Suprapubic skin (tissue), 4 donors: ENCODE measurements at regions not wholly inside any gene's neighbourhood (a gene's known extent, or its start where the extent isn't known, plus 50 kb on each side); places are given as distances from the start of the nearest gene placed in this dataset.

ENCODE experiments used
- EP300 ChIP-seq: sonication (generic); formaldehyde crosslinking; IDR thresholded peaks from one replicate; pipeline ENCODE4 v1.6.1; 2017; ENCODE audit warnings: antibody characterized with exemption
- POLR2A ChIP-seq, 2 donors: fragments of 450-650 bp; IDR thresholded peaks; one replicate each; pipeline ENCODE4 v1.6.1; 2017; ENCODE audit warnings: antibody characterized with exemption in 2 of 2, mild to moderate bottlenecking in 2 of 2, moderate library complexity in 2 of 2
- POLR2AphosphoS5 ChIP-seq, 3 donors: sonication (generic); formaldehyde crosslinking; IDR thresholded peaks; one replicate each; pipeline ENCODE4 v1.6.1; 2017; ENCODE audit warnings: antibody characterized with exemption in 3 of 3
- TF ChIP-seq, protein P1 (sequence below), 2 donors: fragments of 200-600 bp in 1 of 2; fragments of 450-650 bp in 1 of 2; sonication (generic) in 1 of 2; IDR thresholded peaks; one replicate each; pipeline ENCODE4 v1.5.1; 2016 to 2019; ENCODE audit warnings: antibody characterized with exemption in 2 of 2, mild to moderate bottlenecking in 1 of 2, moderate library complexity in 1 of 2

DNA sequence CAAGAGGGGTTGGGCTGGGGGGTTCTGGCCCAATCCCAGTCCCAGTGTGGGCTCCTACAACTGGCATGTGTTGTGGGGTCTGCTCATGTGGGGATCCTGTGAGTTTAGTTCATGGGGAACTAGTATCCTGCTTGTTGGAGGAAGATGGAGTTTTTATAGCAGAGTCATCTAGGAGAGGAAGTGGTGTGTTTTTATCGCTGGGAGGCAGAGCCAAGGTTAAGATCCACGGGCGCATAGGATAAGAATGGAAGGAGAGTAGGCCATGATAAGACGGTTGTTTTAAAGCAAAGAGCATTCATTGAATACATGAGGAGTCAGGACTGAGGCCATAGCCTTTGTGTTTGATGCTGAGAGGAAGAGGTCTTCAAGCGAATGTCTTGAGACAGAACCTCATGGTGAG lies 211.6 kb upstream of the COBL start:
- TF ChIP-seq POLR2AphosphoS5 (IDR thresholded peaks at IDR 0.05), result no peak
- TF ChIP-seq EP300, result no peak
- TF ChIP-seq, protein P1, sequence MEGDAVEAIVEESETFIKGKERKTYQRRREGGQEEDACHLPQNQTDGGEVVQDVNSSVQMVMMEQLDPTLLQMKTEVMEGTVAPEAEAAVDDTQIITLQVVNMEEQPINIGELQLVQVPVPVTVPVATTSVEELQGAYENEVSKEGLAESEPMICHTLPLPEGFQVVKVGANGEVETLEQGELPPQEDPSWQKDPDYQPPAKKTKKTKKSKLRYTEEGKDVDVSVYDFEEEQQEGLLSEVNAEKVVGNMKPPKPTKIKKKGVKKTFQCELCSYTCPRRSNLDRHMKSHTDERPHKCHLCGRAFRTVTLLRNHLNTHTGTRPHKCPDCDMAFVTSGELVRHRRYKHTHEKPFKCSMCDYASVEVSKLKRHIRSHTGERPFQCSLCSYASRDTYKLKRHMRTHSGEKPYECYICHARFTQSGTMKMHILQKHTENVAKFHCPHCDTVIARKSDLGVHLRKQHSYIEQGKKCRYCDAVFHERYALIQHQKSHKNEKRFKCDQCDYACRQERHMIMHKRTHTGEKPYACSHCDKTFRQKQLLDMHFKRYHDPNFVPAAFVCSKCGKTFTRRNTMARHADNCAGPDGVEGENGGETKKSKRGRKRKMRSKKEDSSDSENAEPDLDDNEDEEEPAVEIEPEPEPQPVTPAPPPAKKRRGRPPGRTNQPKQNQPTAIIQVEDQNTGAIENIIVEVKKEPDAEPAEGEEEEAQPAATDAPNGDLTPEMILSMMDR (IDR thresholded peaks at IDR 0.05), result no peak
- TF ChIP-seq POLR2A (IDR thresholded peaks at IDR 0.05), result no peak
